ENCODE measurements at regions not wholly inside any gene's neighbourhood (a gene's known extent, or its start where the extent isn't known, plus 50 kb on each side); places are given as distances from the start of the nearest gene placed in this dataset.
"Not testable (repeated sequence)": the region's sequence is repeated elsewhere in the genome, so short reads cannot be mapped to it uniquely, and the experiment has no call there.

GRCh38 chr14:38394064-38394463, 138.2 kb upstream of the CLEC14A start:
- DNase-seq: no peak

GRCh38 chr14:38391334-38391733, 135.4 kb upstream of the CLEC14A start:
- no peak for DNase-seq

GRCh38 chr14:38389681-38390080, 133.8 kb upstream of the CLEC14A start:
- DNase-seq: no peak

- DNase-seq: no peak
Measured at GRCh38 chr14:38387821-38388220, 131.9 kb upstream of the CLEC14A start.

- no peak for DNase-seq
Measured at GRCh38 chr14:38385836-38386235, 129.9 kb upstream of the CLEC14A start.

- DNase-seq: no peak
Measured at GRCh38 chr14:38385343-38385742, 129.4 kb upstream of the CLEC14A start.

- DNase-seq: no peak
Measured at GRCh38 chr14:38384741-38385140, 128.8 kb upstream of the CLEC14A start.

- DNase-seq: no peak
Measured at GRCh38 chr14:38367922-38368321, 112.0 kb upstream of the CLEC14A start.

GRCh38 chr14:38366374-38366773, 110.5 kb upstream of the CLEC14A start:
- no peak for DNase-seq

GRCh38 chr14:38363217-38363616, 107.3 kb upstream of the CLEC14A start:
- no peak for DNase-seq

GRCh38 chr14:38357557-38357956, 101.7 kb upstream of the CLEC14A start:
- DNase-seq: no peak

- DNase-seq: not testable (repeated sequence)
Measured at GRCh38 chr14:38355473-38355872, 99.6 kb upstream of the CLEC14A start.

GRCh38 chr14:38350102-38350501, 94.2 kb upstream of the CLEC14A start:
- DNase-seq: no peak

- DNase-seq: no peak
Measured at GRCh38 chr14:38342803-38343202, 86.9 kb upstream of the CLEC14A start.

GRCh38 chr14:38339696-38340095, 83.8 kb upstream of the CLEC14A start:
- no peak for DNase-seq

- DNase-seq: no peak
Measured at GRCh38 chr14:38336298-38336697, 80.4 kb upstream of the CLEC14A start.

GRCh38 chr14:38330275-38330674, 74.4 kb upstream of the CLEC14A start:
- no peak for DNase-seq

GRCh38 chr14:38329246-38329645, 73.4 kb upstream of the CLEC14A start:
- no peak for DNase-seq

GRCh38 chr14:38316922-38317321, 61.0 kb upstream of the CLEC14A start:
- no peak for DNase-seq

- DNase-seq: no peak
Measured at GRCh38 chr14:38311655-38312054, 55.8 kb upstream of the CLEC14A start.

- DNase-seq: no peak
Measured at GRCh38 chr14:38310420-38310995, 54.6 kb upstream of the CLEC14A start.

- DNase-seq: no peak
Measured at GRCh38 chr14:38309522-38310277, 53.8 kb upstream of the CLEC14A start.

Data from right forelimb (tissue), 1 donor.